ENCODE measurements at regions not wholly inside any gene's neighbourhood (a gene's known extent, or its start where the extent isn't known, plus 50 kb on each side); places are given as distances from the start of the nearest gene placed in this dataset.

GRCh38 chr5:91645347-91645746 is 262.2 kb upstream of the ARRDC3 start:
- Histone ChIP-seq H3K36me3 (ENCODE audit: control insufficient read depth, insufficient read depth, low read length) (no peaks in the 10 kb centered on the region), H3K27me3 (ENCODE audit: control insufficient read depth, insufficient read depth, low read length) (no peaks in the 10 kb centered on the region), H3K9me3 (ENCODE audit: control insufficient read depth, insufficient read depth, low read depth, low read length) (no peaks in the 10 kb centered on the region), H3K4me3 (ENCODE audit: low read depth in 2 of 2, low read length in 2 of 2) (no peak overlapping the region), H3K27ac (ENCODE audit: low read length) (peak overlapping the region; percentile 24; the same call in 1 of the 2 replicates), H3K4me1 (ENCODE audit: control insufficient read depth, insufficient read depth, low read length) (peaks cover 11% of the 10 kb centered on the region)
- DNase-seq (ENCODE audit: low read depth, low spot score) (no peak), ATAC-seq (no peak)
- BruUV-seq (replicated peaks) = no TSS peak
- intact Hi-C loops (cut with micrococcal nuclease; ENCODE audit: unreplicated experiment) = loop anchor here (10.0 kb wide), 2 partner anchors 229 to 1939 kb away; partner anchors contain the start of genes NR2F1 and NR2F1-AS1
- in situ Hi-C loops (cut with HindIII; ENCODE audit: low pct_unique_long_range_greater_than_20kb, low sequenced_read_pairs) = no loop called here
- TF ChIP-seq TCF7L2 (IDR thresholded peaks at IDR 0.05; ENCODE audit: low read depth, low read length) = no peak
- TF ChIP-seq POLR2AphosphoS5 (IDR thresholded peaks at IDR 0.05; ENCODE audit: low read depth, low read length) = no peak
- TF ChIP-seq, protein P1, sequence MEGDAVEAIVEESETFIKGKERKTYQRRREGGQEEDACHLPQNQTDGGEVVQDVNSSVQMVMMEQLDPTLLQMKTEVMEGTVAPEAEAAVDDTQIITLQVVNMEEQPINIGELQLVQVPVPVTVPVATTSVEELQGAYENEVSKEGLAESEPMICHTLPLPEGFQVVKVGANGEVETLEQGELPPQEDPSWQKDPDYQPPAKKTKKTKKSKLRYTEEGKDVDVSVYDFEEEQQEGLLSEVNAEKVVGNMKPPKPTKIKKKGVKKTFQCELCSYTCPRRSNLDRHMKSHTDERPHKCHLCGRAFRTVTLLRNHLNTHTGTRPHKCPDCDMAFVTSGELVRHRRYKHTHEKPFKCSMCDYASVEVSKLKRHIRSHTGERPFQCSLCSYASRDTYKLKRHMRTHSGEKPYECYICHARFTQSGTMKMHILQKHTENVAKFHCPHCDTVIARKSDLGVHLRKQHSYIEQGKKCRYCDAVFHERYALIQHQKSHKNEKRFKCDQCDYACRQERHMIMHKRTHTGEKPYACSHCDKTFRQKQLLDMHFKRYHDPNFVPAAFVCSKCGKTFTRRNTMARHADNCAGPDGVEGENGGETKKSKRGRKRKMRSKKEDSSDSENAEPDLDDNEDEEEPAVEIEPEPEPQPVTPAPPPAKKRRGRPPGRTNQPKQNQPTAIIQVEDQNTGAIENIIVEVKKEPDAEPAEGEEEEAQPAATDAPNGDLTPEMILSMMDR (IDR thresholded peaks at IDR 0.05) = no peak
- TF ChIP-seq SIN3A (IDR thresholded peaks at IDR 0.05; ENCODE audit: borderline replicate concordance, insufficient read depth, low read depth, low read length) = no peak
- no peak for TF ChIP-seq REST (IDR thresholded peaks at IDR 0.05; ENCODE audit: insufficient read depth in 1 of 2, low read depth in 2 of 2, low read length in 1 of 2)
- CTCF ChIA-PET = no interaction called here
- POLR2A ChIA-PET = no interaction called here

GRCh38 chr5:91643797-91644196 is 260.7 kb upstream of the ARRDC3 start:
- ATAC-seq (no peak), DNase-seq (ENCODE audit: low read depth, low spot score) (no peak)
- TF ChIP-seq TCF7L2 (IDR thresholded peaks at IDR 0.05; ENCODE audit: low read depth, low read length) (no peak), SIN3A (IDR thresholded peaks at IDR 0.05; ENCODE audit: borderline replicate concordance, insufficient read depth, low read depth, low read length) (no peak), REST (IDR thresholded peaks at IDR 0.05; ENCODE audit: insufficient read depth in 1 of 2, low read depth in 2 of 2, low read length in 1 of 2) (no peak), POLR2AphosphoS5 (IDR thresholded peaks at IDR 0.05; ENCODE audit: low read depth, low read length) (no peak)
- TF ChIP-seq, protein P1 (IDR thresholded peaks at IDR 0.05) = no peak
- H3K9me3 ChIP-seq (ENCODE audit: control insufficient read depth, insufficient read depth, low read depth, low read length) = no peaks in the 10 kb centered on the region
- H3K36me3 ChIP-seq (ENCODE audit: control insufficient read depth, insufficient read depth, low read length) = no peaks in the 10 kb centered on the region
- no TSS peak for BruUV-seq (replicated peaks)
- POLR2A ChIA-PET = no interaction called here
- H3K4me3 ChIP-seq (ENCODE audit: low read depth in 2 of 2, low read length in 2 of 2) = no peak overlapping the region
- intact Hi-C loops (cut with micrococcal nuclease; ENCODE audit: unreplicated experiment) = loop anchor here (10.0 kb wide), 2 partner anchors 231 to 1941 kb away; partner anchors contain the start of genes NR2F1 and NR2F1-AS1
- in situ Hi-C loops (cut with HindIII; ENCODE audit: low pct_unique_long_range_greater_than_20kb, low sequenced_read_pairs) = no loop called here
- peak overlapping the region; percentile 71; the same call in 1 of the 2 replicates for H3K27ac ChIP-seq (ENCODE audit: low read length)
- no peaks in the 10 kb centered on the region for H3K27me3 ChIP-seq (ENCODE audit: control insufficient read depth, insufficient read depth, low read length)
- CTCF ChIA-PET = no interaction called here
- peaks cover 11% of the 10 kb centered on the region for H3K4me1 ChIP-seq (ENCODE audit: control insufficient read depth, insufficient read depth, low read length)
